ENCODE measurements at regions not wholly inside any gene's neighbourhood (a gene's known extent, or its start where the extent isn't known, plus 50 kb on each side); places are given as distances from the start of the nearest gene placed in this dataset.
"Not testable (repeated sequence)": the region's sequence is repeated elsewhere in the genome, so short reads cannot be mapped to it uniquely, and the experiment has no call there.

GRCh38 chr7:118389629-118390028, 165.1 kb downstream of the ANKRD7 start:
- TF ChIP-seq CTCF (conservative IDR thresholded peaks at IDR 0.05; ENCODE audit: low read length), result no peak
- no peak overlapping the region for H3K4me3 ChIP-seq (ENCODE audit: low read length)

GRCh38 chr7:118404211-118404610, 179.7 kb downstream of the ANKRD7 start:
- no peak for TF ChIP-seq CTCF (conservative IDR thresholded peaks at IDR 0.05; ENCODE audit: low read length)
- H3K4me3 ChIP-seq (ENCODE audit: low read length), result no peak overlapping the region
- no peak for DNase-seq (ENCODE audit: low read depth)

More at GRCh38 chr7:118389629-118390028, 165.1 kb downstream of the ANKRD7 start:
- no peak for DNase-seq (ENCODE audit: low read depth)

- DNase-seq (ENCODE audit: low read depth), result no peak
- no peak for TF ChIP-seq CTCF (conservative IDR thresholded peaks at IDR 0.05; ENCODE audit: low read length)
- no peak overlapping the region for H3K4me3 ChIP-seq (ENCODE audit: low read length)
Measured at GRCh38 chr7:118418433-118418832, 193.9 kb downstream of the ANKRD7 start.

- DNase-seq (ENCODE audit: low read depth), result no peak
- no peak overlapping the region for H3K4me3 ChIP-seq (ENCODE audit: low read length)
- TF ChIP-seq CTCF (conservative IDR thresholded peaks at IDR 0.05; ENCODE audit: low read length), result no peak
Measured at GRCh38 chr7:118420888-118421287, 196.4 kb downstream of the ANKRD7 start.

- no peak for TF ChIP-seq CTCF (conservative IDR thresholded peaks at IDR 0.05; ENCODE audit: low read length)
- H3K4me3 ChIP-seq (ENCODE audit: low read length), result no peak overlapping the region
- no peak for DNase-seq (ENCODE audit: low read depth)
Measured at GRCh38 chr7:118429141-118429540, 204.6 kb downstream of the ANKRD7 start.

GRCh38 chr7:118436663-118437062, 212.2 kb downstream of the ANKRD7 start:
- no peak for TF ChIP-seq CTCF (conservative IDR thresholded peaks at IDR 0.05; ENCODE audit: low read length)
- no peak for DNase-seq (ENCODE audit: low read depth)
- no peak overlapping the region for H3K4me3 ChIP-seq (ENCODE audit: low read length)

- DNase-seq (ENCODE audit: low read depth); H3K4me3 ChIP-seq (ENCODE audit: low read length): not testable (repeated sequence)
Measured at GRCh38 chr7:118449030-118449429, 224.5 kb downstream of the ANKRD7 start.
